OCI-M1 (cell line): ENCODE measurements at regions not wholly inside any gene's neighbourhood (a gene's known extent, or its start where the extent isn't known, plus 50 kb on each side); places are given as distances from the start of the nearest gene placed in this dataset.

Experiments used
- DNase-seq: peaks from one replicate; lab custom pipeline; 2025; lab: John Stamatoyannopoulos, UW

- peak; percentile 46 for DNase-seq
Measured at GRCh38 chr11:109165035-109165434, 257.0 kb upstream of the C11orf87 start.

DNA sequence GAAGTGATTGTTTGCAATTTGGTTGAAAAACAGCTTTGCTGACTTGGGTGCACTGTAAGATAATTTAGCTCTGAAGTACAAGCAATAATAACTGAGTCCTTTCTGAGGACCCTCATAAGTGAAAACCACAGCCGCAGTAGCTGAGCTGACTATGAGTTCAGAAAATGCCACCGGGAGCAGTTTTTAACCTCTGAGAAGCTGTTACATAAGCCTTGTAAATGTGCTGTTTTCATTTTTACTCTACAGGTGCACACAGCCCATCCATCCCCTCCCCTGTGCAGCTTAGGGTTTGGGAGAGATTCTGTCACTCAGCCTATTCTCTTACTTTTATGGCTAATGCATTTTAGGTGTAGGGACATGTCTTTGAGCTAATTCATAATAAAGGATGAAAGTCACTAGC is 255.5 kb upstream of the C11orf87 start:
- DNase-seq, result no peak

DNA sequence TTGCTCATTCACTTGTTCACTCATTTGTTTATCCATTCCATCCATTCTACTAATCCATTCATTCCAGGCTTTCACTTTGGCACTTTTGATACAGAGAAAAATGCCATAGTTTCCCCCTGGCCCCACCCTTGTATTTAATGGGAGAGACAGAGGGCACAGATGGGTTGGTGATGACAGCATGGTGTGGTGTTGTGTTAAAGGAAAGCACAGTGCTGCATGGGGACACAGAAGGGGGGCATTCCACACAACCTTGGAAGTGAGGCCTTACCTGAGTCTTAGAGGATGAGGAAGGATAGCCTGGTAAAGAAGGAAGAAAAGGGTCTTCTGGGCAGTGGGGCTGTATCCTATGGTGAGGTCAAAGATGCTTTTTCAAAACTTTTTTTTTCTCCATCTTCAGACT is 248.5 kb upstream of the C11orf87 start:
- DNase-seq, result no peak

DNA sequence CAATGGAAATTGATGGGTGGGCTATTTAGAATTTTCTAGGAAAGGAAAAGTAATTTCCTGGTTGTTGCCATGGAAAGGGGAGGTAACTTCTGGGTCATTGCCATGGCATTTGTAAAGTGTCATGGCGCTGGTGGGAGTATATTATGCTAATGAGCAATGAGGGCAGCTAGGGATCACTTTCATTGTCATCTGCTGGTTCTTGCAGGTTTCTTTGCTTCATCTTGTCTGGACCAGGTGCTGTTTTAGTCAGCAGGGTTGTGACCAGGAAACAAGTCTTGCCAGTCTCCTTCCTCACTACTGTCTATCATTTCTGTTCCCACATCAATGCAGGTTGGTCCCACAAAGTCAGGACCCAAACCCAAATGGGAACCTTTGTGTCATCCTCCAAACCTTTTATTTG is 237.6 kb upstream of the C11orf87 start:
- DNase-seq, result no peak

DNA sequence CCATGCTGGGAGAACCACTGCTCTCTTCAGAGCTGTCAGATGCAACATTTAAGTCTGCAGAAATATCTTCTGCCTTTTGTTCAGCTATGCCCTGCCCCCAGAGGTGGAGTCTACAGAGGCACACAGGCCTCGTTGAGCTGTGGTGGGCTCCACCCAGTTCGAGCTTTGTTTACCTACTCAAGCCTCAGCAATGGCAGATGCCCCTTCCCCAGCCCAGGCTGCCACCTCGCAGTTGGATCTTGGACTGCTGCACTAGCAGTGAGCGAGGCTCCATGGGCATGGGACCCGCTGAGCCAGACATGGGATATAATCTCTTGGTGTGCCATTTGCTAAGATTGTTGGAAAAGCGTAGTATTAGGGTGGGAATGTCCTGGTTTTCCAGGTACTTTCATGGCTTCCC is 229.1 kb upstream of the C11orf87 start:
- no peak for DNase-seq

DNA sequence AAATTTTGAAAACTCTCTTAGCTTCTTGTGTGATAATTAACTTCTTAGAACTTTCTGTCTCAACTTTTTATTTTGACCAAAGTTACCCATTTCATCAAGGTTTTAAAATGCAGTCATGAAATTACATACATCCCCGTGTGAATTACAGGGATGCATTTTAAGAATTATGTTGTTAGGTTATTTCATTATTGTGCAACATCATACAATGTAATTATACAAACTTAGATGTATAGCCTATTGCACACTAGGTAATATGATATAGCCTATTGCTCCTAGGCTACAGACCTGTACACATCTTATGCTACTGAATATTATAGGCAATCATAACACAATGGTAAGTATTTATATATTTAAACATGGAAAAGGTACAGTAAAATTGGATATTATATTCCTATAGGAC is 228.1 kb upstream of the C11orf87 start:
- DNase-seq, result no peak

GRCh38 chr11:109196016-109196415 is 226.0 kb upstream of the C11orf87 start:
- no peak for DNase-seq

GRCh38 chr11:109197656-109198055 is 224.3 kb upstream of the C11orf87 start:
- DNase-seq, result peak; percentile 96

- no peak for DNase-seq
Measured at GRCh38 chr11:109203176-109203575, 218.8 kb upstream of the C11orf87 start.

- no peak for DNase-seq
Measured at GRCh38 chr11:109205312-109205711, 216.7 kb upstream of the C11orf87 start.

DNA sequence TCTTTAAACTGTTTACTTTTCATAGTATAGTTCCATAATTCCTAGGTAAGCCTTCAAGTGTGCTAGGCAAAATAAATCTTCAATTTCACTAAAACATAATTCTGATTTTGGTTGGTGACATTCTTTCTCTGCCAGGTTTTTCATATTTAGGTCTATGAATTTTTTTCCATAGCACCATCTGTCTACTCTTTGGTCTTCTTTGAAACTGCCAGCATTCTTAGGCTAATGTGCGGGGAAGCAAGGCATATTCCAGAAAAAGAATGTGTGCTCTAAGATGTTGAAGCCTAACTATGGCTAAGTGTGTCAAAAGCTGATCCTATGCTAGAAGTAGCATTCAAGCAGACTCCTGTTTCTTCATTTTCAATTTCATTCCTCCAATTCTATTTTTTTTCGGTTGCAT is 213.9 kb upstream of the C11orf87 start:
- no peak for DNase-seq

GRCh38 chr11:109209572-109209971 is 212.4 kb upstream of the C11orf87 start:
- peak; percentile 44 for DNase-seq

- no peak for DNase-seq
Measured at GRCh38 chr11:109221190-109221589, 200.8 kb upstream of the C11orf87 start.

DNA sequence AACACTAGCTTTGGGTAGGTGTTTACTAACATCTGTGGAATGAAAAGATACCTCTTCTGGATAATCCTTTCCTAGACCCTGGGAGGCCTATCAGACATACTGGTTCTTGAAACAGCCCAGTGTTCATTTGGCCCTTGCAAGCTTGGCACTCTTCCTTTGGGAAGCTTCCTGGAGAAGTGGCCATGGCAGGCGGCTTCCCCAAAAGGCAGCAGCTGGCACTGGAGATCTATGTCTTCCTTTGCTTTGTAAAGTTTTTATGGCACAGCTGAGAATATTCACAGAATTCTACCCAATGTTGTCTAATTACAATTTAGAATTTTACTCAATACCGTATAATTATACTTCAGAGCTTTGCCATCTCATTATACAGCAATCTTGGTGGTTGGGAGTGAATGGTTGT is 199.2 kb upstream of the C11orf87 start:
- no peak for DNase-seq

DNA sequence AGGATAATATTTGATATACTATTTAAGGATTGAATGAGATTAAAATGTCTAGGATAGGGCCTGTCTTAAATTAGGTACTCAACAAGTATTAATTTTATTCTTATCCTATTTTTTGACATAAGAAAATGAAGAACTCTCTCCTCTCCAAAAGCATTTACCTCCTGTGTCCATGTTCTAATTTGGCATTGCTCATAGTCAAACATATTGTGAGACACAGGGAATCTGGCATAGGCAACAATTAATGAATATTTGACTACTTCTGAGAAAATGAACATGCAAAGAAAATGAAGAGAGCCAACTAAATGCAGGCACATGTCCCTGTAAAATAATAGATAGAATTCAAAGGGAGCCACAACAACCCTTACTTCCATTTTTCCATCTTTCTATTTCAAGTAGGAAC is 198.5 kb upstream of the C11orf87 start:
- no peak for DNase-seq

DNA sequence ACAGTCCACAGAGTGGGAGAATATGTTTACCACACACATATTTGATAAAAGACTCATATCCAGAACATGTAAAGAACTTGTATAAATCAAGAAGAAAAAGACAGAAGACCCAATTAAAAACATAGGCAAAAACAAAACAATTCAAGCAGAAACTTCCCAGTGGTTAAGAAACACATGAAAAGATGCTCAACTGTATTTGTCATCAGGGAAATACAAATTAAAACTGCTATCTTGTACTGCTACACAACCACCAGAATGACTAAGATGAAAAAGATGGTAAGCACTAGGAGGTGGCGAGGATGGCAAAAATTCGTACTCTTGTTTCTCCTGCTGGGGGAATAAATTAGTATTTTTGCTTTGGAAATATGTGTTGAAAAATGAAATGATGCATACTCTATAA is 192.3 kb upstream of the C11orf87 start:
- DNase-seq, result no peak

DNA sequence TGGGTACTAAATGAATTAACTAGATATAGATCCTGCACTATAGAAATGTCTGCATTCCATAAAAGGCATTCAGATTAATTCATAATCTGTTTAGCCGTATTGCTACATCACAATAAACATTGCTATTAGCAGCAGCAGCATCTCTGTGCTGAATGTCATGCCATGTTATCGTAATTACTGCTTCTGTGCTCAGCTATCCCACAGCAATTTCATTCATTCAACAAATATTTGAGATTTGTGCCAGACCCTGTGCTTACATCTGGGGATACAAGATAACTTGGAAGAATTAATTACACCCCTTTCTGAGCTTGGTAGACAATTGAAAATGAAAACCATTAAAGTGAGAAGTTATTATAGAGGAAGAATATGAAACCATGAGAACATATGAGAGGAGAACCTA is 185.8 kb upstream of the C11orf87 start:
- no peak for DNase-seq

DNA sequence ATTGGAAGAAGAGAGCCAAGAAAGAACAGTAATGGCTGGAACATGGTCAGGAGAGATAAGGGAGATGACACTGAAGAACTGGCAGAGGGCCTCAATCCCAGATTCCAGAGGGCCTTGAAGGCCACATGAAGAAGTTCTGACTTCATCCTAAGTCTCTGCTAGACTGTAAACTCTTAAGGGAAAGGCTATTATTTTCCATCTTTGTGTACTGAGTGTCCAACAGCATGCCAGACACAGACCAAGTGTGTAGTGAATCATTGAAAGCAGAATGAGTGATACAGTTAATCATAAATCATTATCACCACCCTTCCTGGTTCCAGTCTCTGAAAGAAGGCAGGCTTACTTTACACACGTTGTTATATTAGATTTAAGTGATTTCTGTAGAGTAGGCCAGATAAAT is 185.3 kb upstream of the C11orf87 start:
- DNase-seq, result no peak

GRCh38 chr11:109237636-109238035 is 184.4 kb upstream of the C11orf87 start:
- DNase-seq, result no peak

GRCh38 chr11:109241988-109242536 is 179.9 kb upstream of the C11orf87 start:
- DNase-seq, result no peak

GRCh38 chr11:109247071-109247470 is 174.9 kb upstream of the C11orf87 start:
- no peak for DNase-seq

DNA sequence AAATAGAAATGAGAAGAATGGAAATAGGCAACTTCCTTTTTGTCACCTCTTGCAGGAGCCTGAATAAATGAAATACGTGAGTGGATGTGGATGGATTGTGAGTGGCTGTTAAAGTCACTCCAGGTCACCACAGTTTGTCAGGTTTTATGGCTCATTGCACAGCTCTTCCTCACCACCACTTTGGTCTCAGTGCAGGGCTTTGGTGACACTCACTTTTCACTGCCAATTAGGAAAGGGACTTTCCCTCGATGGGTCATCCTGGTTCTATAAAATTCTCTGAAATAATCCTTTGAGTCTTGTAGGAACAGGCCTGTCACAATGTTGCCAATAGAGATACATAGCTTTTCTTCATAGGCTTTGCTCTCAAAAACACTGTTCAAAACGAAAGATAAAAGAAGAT is 172.4 kb upstream of the C11orf87 start:
- DNase-seq, result peak; percentile 30

DNA sequence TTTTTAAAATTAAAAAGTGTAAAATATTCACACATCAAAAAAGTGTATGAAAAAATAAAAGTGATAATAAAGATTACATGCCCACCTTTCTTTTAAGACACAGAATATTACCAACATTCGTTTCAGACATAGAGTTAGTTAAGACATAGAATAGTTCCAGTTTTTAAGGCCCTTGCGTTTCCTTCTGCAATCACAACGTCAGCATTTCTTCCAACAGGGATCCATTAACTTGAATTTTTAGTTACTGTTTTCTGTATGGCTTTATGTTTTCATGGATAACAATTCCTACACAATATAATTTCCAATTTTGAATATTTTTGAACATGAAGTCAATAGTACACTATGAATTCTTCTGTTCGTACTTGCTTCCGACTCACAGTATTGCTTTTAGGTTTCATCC is 170.8 kb upstream of the C11orf87 start:
- DNase-seq, result no peak

GRCh38 chr11:109264128-109264527 is 157.9 kb upstream of the C11orf87 start:
- no peak for DNase-seq
